Motor neuron (in vitro differentiated cells): ENCODE measurements at regions not wholly inside any gene's neighbourhood (a gene's known extent, or its start where the extent isn't known, plus 50 kb on each side); places are given as distances from the start of the nearest gene placed in this dataset.

Experiments used
- ATAC-seq, 8 experiments: fragments of 200-7000 bp; cut with Tn5 transposase; replicated peaks in 6 of 8; 2 replicates each; pipeline ENCODE4 v1.8.0; 2021; ENCODE audit warnings: mild to moderate bottlenecking in 8 of 8, moderate library complexity in 8 of 8
- H3K27ac ChIP-seq, 2 donors: fragments of 250-450 bp; sonication (Bioruptor Pico); 2 replicates each; pipeline ENCODE4 v1.9.0; 2021; ENCODE audit warnings: antibody characterized with exemption in 2 of 2, mild to moderate bottlenecking in 2 of 2, moderate library complexity in 1 of 2
- H3K4me1 ChIP-seq, 2 donors: fragments of 250-450 bp; sonication (Bioruptor Pico); replicated peaks in 1 of 2; 2 replicates each; pipeline ENCODE4 v1.6.1; 2021; ENCODE audit warnings: antibody characterized with exemption in 2 of 2, mild to moderate bottlenecking in 2 of 2, moderate library complexity in 1 of 2
- H3K4me3 ChIP-seq, 5 donors: fragments of 250-450 bp; sonication (Bioruptor Pico); 2 replicates each; pipeline ENCODE4 v1.9.0; 2021; ENCODE audit warnings: antibody characterized with exemption in 5 of 5, mild to moderate bottlenecking in 5 of 5, moderate library complexity in 4 of 5
- WGBS, 10 experiments: fragments of 450-650 bp; shearing (Covaris generic); methylation state at CpG; one replicate each; pipeline ENCODE4 v1.0.0; 2022; 5-methylcytosine and 5-hydroxymethylcytosine counted together
- in situ Hi-C, 9 experiments: fragments of 400-800 bp; cut with MboI; loops; one replicate each; pipeline ENCODE4 v1.15.0; 2021; ENCODE audit warnings: low sequenced_read_pairs in 9 of 9, low pct_unique_long_range_greater_than_20kb in 2 of 9; ENCODE audit not compliant: unreplicated experiment in 9 of 9

DNA sequence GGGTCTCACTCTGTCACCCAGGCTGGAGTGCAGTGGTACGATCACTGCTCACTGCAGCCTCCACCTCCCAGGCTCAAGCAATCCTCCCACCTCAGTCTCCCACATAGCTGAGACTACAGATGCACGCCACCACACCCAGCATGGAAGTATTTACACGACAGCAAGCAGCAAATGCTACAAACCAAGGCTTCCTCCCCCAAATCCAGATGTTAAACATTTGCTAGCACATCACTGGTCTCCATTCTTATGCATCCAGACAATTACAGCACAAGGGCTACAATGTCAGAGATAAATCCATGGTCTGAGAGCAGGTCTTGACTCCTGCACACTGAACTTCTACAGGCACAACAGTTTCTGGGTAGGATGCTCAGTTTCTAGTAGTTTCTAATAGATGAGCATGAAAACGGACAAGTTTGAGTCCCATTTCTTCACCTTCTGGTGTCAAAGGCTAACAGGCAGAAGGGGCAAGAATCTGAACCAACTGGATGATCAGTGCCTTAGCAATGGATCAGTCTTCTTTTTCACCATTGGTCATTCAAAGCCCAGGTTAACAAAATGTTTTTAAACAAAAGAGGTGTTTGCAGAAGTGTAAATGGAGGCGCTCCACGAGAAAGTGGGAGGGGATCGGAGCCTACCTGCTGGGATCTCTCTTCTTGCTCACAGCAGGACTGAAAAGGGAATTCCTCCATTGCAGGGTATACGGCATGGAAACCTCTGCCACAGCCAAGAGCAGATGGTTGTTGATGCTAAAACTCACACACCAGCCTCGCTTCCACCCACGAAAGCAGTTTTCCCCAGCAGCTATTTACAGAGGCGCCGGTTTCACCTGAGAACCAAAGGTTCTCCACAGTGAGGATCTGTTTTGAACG lies 135.0 kb upstream of the ARL4C start:
- Histone ChIP-seq H3K4me3 (no peak overlapping the region), H3K4me1 (peaks cover 17 to 29% of the 10 kb centered on the region in 2 donors), H3K27ac (no peak overlapping the region)
- in situ Hi-C loops: no loop called here
- 19 to 100% (median 70%) methylated on average over 1 to 9 of the region's 13 CpGs; no CpG with 5 or more reads in 1 of the 10 experiments for WGBS, 10 experiments
- no peak for ATAC-seq

DNA sequence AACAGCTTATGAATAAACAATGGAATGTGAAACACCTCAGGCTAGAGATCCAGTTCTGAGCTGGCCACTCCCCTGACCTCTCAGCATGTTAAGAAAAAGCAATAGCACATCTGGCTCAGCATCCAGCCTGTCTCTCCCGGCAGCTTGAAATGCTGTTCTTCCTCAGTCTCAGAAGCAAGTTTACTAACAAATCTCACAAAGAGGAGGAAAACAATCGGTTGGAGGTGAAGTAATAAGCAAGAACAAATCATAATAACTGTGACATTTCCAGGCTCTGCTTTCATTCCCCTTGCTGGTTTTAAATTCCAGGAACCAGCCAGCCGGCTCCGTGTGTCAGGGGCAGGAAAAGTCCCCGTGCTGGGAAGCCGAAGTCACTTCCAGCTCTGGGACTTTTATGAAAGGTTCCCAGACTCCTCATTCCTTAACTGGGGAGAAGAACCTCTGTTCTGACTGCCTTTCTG lies 133.9 kb upstream of the ARL4C start:
- in situ Hi-C loops: no loop called here
- Histone ChIP-seq H3K4me3 (no peak overlapping the region), H3K27ac (no peak overlapping the region), H3K4me1 (peaks cover 17 to 29% of the 10 kb centered on the region in 2 donors)
- WGBS, 10 experiments: 0 to 44% (median 13%) methylated on average over 1 to 6 of the region's 6 CpGs; no CpG with 5 or more reads in 3 of the 10 experiments
- ATAC-seq: peak in 4 of 8 experiments; percentile 26 to 79 (median 58)

GRCh38 chr2:234629596-234629995 lies 132.7 kb upstream of the ARL4C start:
- in situ Hi-C loops: no loop called here
- H3K4me3 ChIP-seq: no peak overlapping the region
- peaks cover 19 to 29% of the 10 kb centered on the region in 2 donors for H3K4me1 ChIP-seq
- 0 to 68% (median 34%) methylated on average over 1 to 3 of the region's 3 CpGs; no CpG with 5 or more reads in 1 of the 10 experiments for WGBS, 10 experiments
- H3K27ac ChIP-seq: no peak overlapping the region
- peak in 5 of 8 experiments; percentile 58 to 81 (median 71) for ATAC-seq

DNA sequence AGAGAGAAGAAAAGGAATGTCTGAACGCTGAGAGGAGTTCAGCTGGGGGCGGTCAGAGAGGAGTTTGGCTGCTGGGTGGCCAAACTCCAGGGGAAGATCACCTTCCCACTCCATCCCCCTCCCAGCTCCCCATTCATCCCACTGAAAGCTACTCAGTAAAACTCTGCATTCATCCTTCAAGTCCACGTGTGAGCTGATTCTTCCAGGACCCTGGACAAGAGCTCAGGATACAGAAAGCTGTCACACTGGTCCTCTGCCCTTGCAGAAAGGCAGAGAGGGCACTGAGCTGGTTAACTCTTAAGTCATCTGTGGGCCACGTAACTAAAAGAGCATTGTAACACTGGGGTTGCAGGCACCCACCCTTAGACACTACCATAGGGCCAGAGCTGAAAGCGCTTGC lies 132.1 kb upstream of the ARL4C start:
- ATAC-seq: no peak
- Histone ChIP-seq H3K4me1 (peaks cover 19 to 29% of the 10 kb centered on the region in 2 donors), H3K4me3 (no peak overlapping the region), H3K27ac (no peak overlapping the region)
- WGBS, 10 experiments: 38 to 100% (median 100%) methylated on average over 1 to 3 of the region's 5 CpGs; no CpG with 5 or more reads in 6 of the 10 experiments
- in situ Hi-C loops: no loop called here

DNA sequence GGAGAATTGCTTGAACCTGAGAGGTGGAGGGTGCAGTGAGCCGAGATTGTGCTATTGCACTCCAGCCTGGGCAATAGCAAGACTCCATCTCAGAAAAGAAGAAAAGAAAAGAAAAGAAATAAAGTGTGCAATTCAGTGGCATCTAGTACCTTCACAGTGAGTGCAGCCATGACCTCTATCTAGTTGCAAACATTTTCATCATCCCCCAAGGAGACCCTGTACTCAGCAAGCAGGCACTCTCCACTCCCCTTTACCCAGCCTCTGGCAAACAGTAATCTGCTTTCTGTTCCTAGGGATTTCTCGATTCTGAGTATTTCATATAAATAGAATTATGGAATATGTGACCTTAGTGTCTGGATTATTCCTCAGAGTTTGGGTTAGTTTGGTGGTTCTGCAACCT lies 130.4 kb upstream of the ARL4C start:
- in situ Hi-C loops: no loop called here
- 18 to 100% (median 63%) methylated on average over 1 to 2 of the region's 2 CpGs; no CpG with 5 or more reads in 3 of the 10 experiments for WGBS, 10 experiments
- no peak overlapping the region for H3K27ac ChIP-seq
- peaks cover 19 to 29% of the 10 kb centered on the region in 2 donors for H3K4me1 ChIP-seq
- H3K4me3 ChIP-seq: no peak overlapping the region
- ATAC-seq: peak in 3 of 8 experiments; percentile 40 to 86 (median 54)

GRCh38 chr2:234626566-234627130 lies 129.8 kb upstream of the ARL4C start:
- in situ Hi-C loops: no loop called here
- Histone ChIP-seq H3K4me1 (peaks cover 19 to 29% of the 10 kb centered on the region in 2 donors), H3K27ac (no peak overlapping the region), H3K4me3 (no peak overlapping the region)
- WGBS, 10 experiments: 69 to 100% (median 90%) methylated on average over 3 to 7 of the region's 7 CpGs; no CpG with 5 or more reads in 2 of the 10 experiments
- no peak for ATAC-seq

DNA sequence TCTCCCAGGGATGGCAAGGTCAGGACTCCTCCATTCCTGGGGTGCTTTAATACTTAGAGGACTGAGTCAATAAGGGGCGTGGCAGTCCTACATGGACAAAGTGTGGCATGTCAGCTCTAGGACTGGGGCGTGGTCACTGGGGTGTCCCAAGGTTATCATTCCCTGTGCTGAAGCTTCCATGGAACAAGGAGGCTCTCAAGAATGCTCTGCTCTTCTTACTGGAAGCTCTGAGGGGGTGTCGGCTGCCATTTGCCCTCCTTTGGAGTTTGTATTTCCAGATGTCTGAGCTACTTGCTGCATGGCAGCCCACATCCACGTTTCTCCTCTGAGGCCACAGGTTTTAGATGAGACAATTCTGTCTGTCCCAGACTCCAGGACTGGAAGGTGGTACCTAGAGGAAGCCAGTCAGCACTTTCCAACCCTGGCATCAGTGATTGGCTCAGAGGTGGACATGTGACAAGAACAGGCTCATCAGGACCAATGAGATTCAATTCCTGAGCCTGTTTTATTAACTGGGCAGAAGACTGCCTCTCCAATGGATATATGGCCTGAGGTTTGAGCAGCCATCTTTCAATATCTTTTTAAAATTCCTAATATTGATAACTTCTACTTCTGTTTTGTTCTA lies 128.9 kb upstream of the ARL4C start:
- in situ Hi-C loops: no loop called here
- peak in 1 of 8 experiments; percentile 29 for ATAC-seq
- Histone ChIP-seq H3K4me3 (no peak overlapping the region), H3K4me1 (peaks cover 14 to 26% of the 10 kb centered on the region in 2 donors), H3K27ac (no peak overlapping the region)
- 17 to 100% (median 73%) methylated on average over 1 to 3 of the region's 4 CpGs; no CpG with 5 or more reads in 6 of the 10 experiments for whole genome bisulfite sequencing, 10 experiments

- H3K4me1 ChIP-seq: peaks cover 2 to 10% of the 10 kb centered on the region in 2 donors
- no peak for ATAC-seq
- WGBS, 10 experiments: 60 to 100% (median 78%) methylated on average over 1 to 4 of the region's 5 CpGs; no CpG with 5 or more reads in 3 of the 10 experiments
- in situ Hi-C loops: no loop called here
- H3K4me3 ChIP-seq: no peak overlapping the region
- H3K27ac ChIP-seq: no peak overlapping the region
Observed at GRCh38 chr2:234623521-234623991, 126.7 kb upstream of the ARL4C start.

DNA sequence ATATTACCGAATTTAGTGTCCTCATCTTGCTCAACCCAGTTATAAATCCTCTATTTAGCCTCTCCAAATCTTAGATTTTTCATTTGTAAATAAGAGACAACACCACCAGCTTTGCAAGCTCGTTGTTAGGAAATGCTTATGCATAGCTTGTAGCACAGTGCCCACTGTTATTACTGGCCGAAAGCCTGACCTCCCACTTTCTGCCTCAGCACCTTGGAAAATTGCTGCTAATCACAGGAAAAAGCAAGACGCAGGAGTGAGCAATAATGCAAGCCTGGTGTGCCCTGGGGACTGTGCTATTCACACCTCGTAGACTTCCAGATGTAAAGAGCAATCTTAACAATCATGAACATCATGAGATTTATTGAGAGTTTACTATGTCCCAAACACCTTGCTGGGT lies 124.2 kb upstream of the ARL4C start:
- in situ Hi-C loops: no loop called here
- WGBS, 10 experiments: 0 to 100% (median 83%) methylated on average over 1 to 5 of the region's 5 CpGs; no CpG with 5 or more reads in 1 of the 10 experiments
- H3K4me3 ChIP-seq: no peak overlapping the region
- peaks cover 0 to 2% of the 10 kb centered on the region in 2 donors for H3K4me1 ChIP-seq
- H3K27ac ChIP-seq: no peak overlapping the region
- no peak for ATAC-seq

DNA sequence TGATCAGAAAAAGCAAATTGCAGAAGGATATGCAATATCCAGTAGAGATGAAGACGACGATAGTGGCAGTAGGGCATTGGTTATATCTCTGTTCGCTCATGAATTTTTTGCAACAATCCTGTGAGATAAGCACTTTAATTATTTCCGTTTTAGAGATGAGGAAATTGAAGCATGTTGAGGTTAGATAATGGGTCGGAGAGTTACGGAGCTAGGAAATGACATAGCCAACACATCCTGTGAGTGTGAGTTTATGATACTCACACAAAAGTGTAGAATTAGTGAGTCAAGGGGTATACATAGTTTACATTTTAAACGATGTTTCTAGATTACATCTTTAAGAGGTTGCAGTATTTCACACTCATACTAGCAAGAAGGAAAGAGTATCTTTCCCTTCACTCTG lies 123.1 kb upstream of the ARL4C start:
- in situ Hi-C loops: no loop called here
- WGBS, 10 experiments: 66 to 99% (median 85%) methylated on average over 3 to 7 of the region's 7 CpGs
- Histone ChIP-seq H3K4me1 (peaks cover 0 to 1% of the 10 kb centered on the region in 2 donors), H3K4me3 (no peak overlapping the region), H3K27ac (no peak overlapping the region)
- ATAC-seq: no peak

- Histone ChIP-seq H3K27ac (no peak overlapping the region), H3K4me1 (no peaks in the 10 kb centered on the region), H3K4me3 (no peak overlapping the region)
- ATAC-seq: no peak
- in situ Hi-C loops: no loop called here
- 32 to 93% (median 85%) methylated on average over 2 to 6 of the region's 6 CpGs for whole genome bisulfite sequencing, 10 experiments
Observed at GRCh38 chr2:234615643-234616356, 118.9 kb upstream of the ARL4C start.

GRCh38 chr2:234611209-234611608 lies 114.3 kb upstream of the ARL4C start:
- H3K4me3 ChIP-seq: no peak overlapping the region
- 0 to 100% (median 60%) methylated on average over 1 of the region's 1 CpG; no CpG with 5 or more reads in 1 of the 10 experiments for WGBS, 10 experiments
- no peak for ATAC-seq
- in situ Hi-C loops: no loop called here
- peaks cover 0 to 7% of the 10 kb centered on the region in 2 donors for H3K4me1 ChIP-seq
- no peak overlapping the region for H3K27ac ChIP-seq
